ENCODE measurements at regions not wholly inside any gene's neighbourhood (a gene's known extent, or its start where the extent isn't known, plus 50 kb on each side); places are given as distances from the start of the nearest gene placed in this dataset.

GRCh38 chr13:79904581-79904980 lies 423.6 kb downstream of the NDFIP2 start:
- Histone ChIP-seq H3K27me3 (no peaks in the 10 kb centered on the region), H3K4me1 (no peaks in the 10 kb centered on the region), H3K4me3 (no peak overlapping the region), H3K27ac (replicated peaks in 1 of 4) (no peak overlapping the region), H3K9me3 (no peaks in the 10 kb centered on the region), H3K36me3 (no peaks in the 10 kb centered on the region)
- WGBS = 90% methylated on average over 1 of the region's 1 CpG
- no peak for TF ChIP-seq POLR2A (IDR thresholded peaks at IDR 0.05; ENCODE audit: low read depth)
- TF ChIP-seq EP300 (IDR thresholded peaks at IDR 0.05) = no peak
- TF ChIP-seq CTCF (IDR thresholded peaks at IDR 0.05) = no peak
- TF ChIP-seq POLR2AphosphoS5 (IDR thresholded peaks at IDR 0.05) = no peak
- no peak for DNase-seq (ENCODE audit: extremely low spot score)
- intact Hi-C loops (cut with DNase I) = no loop called here

- Histone ChIP-seq H3K4me1 (no peaks in the 10 kb centered on the region), H3K27me3 (no peaks in the 10 kb centered on the region), H3K36me3 (no peaks in the 10 kb centered on the region), H3K27ac (replicated peaks in 1 of 4) (no peak overlapping the region), H3K9me3 (no peaks in the 10 kb centered on the region), H3K4me3 (no peak overlapping the region)
- intact Hi-C loops (cut with DNase I) = no loop called here
- 86% methylated on average over 5 of the region's 5 CpGs for WGBS
- TF ChIP-seq CTCF (IDR thresholded peaks at IDR 0.05) = no peak
- no peak for TF ChIP-seq POLR2AphosphoS5 (IDR thresholded peaks at IDR 0.05)
- no peak for TF ChIP-seq POLR2A (IDR thresholded peaks at IDR 0.05; ENCODE audit: low read depth)
- no peak for TF ChIP-seq EP300 (IDR thresholded peaks at IDR 0.05)
- no peak for DNase-seq (ENCODE audit: extremely low spot score)
Observed at GRCh38 chr13:79901336-79901735, 420.4 kb downstream of the NDFIP2 start.

- no peak for DNase-seq (ENCODE audit: extremely low spot score)
- H3K36me3 ChIP-seq = no peaks in the 10 kb centered on the region
- WGBS = 100% methylated on average over 1 of the region's 1 CpG
- no peaks in the 10 kb centered on the region for H3K27me3 ChIP-seq
- H3K9me3 ChIP-seq = no peaks in the 10 kb centered on the region
- H3K4me1 ChIP-seq = no peaks in the 10 kb centered on the region
- intact Hi-C loops (cut with DNase I) = no loop called here
- no peak overlapping the region for H3K27ac ChIP-seq (replicated peaks in 1 of 4)
- TF ChIP-seq CTCF (IDR thresholded peaks at IDR 0.05) = no peak
- H3K4me3 ChIP-seq = no peak overlapping the region
Observed at GRCh38 chr13:79900356-79900755, 419.4 kb downstream of the NDFIP2 start.

- DNase-seq (ENCODE audit: extremely low spot score) = no peak
- H3K4me1 ChIP-seq = no peaks in the 10 kb centered on the region
- no peaks in the 10 kb centered on the region for H3K36me3 ChIP-seq
- intact Hi-C loops (cut with DNase I) = no loop called here
- H3K4me3 ChIP-seq = no peak overlapping the region
- TF ChIP-seq CTCF (IDR thresholded peaks at IDR 0.05) = no peak
- TF ChIP-seq POLR2A (IDR thresholded peaks at IDR 0.05; ENCODE audit: low read depth) = no peak
- TF ChIP-seq EP300 (IDR thresholded peaks at IDR 0.05) = no peak
- TF ChIP-seq POLR2AphosphoS5 (IDR thresholded peaks at IDR 0.05) = no peak
- H3K27me3 ChIP-seq = no peaks in the 10 kb centered on the region
- no peak overlapping the region for H3K27ac ChIP-seq (replicated peaks in 1 of 4)
- 100% methylated on average over 1 of the region's 1 CpG for WGBS
- H3K9me3 ChIP-seq = no peaks in the 10 kb centered on the region
Observed at GRCh38 chr13:79898996-79899395, 418.0 kb downstream of the NDFIP2 start.

- intact Hi-C loops (cut with DNase I) = no loop called here
- Histone ChIP-seq H3K4me3 (no peak overlapping the region), H3K36me3 (no peaks in the 10 kb centered on the region), H3K4me1 (no peaks in the 10 kb centered on the region), H3K9me3 (no peaks in the 10 kb centered on the region), H3K27me3 (no peaks in the 10 kb centered on the region), H3K27ac (replicated peaks in 1 of 4) (no peak overlapping the region)
- DNase-seq (ENCODE audit: extremely low spot score) = no peak
- 94% methylated on average over 2 of the region's 2 CpGs for WGBS
- TF ChIP-seq EP300 (IDR thresholded peaks at IDR 0.05) = no peak
- TF ChIP-seq POLR2AphosphoS5 (IDR thresholded peaks at IDR 0.05) = no peak
- no peak for TF ChIP-seq CTCF (IDR thresholded peaks at IDR 0.05)
- TF ChIP-seq POLR2A (IDR thresholded peaks at IDR 0.05; ENCODE audit: low read depth) = no peak
Observed at GRCh38 chr13:79898202-79898826, 417.4 kb downstream of the NDFIP2 start.

Data from esophagus muscularis mucosa (tissue), 4 donors.